ENCODE measurements at regions not wholly inside any gene's neighbourhood (a gene's known extent, or its start where the extent isn't known, plus 50 kb on each side); places are given as distances from the start of the nearest gene placed in this dataset.
"Not testable (repeated sequence)": the region's sequence is repeated elsewhere in the genome, so short reads cannot be mapped to it uniquely, and the experiment has no call there.

GRCh38 chr6:1445650-1446330, 56.4 kb downstream of the FOXF2 start:
- peak; percentile 18 for DNase-seq (ENCODE audit: low read depth, low spot score)

DNA sequence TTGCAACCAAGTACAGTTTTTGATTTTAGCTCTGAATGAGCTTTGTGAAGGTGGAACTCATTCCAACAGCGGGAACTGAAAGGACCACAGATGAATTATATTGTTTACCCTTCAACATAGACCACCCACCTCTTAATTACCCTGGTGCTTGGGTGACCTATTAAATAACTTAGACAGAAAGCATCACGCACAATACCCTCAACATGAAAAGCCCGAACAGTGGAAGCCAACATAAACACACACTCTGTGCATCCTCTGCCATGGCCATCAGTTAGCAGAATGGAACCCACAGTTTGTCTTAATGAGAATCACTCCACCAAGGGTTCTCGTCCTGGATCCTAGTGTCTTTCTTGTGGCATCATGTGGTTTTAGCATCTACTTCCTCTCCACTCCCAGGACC, 60.5 kb downstream of the FOXF2 start:
- no peak for DNase-seq (ENCODE audit: low read depth, low spot score)

GRCh38 chr6:1453024-1453423, 63.6 kb downstream of the FOXF2 start:
- DNase-seq (ENCODE audit: low read depth, low spot score): no peak

DNA sequence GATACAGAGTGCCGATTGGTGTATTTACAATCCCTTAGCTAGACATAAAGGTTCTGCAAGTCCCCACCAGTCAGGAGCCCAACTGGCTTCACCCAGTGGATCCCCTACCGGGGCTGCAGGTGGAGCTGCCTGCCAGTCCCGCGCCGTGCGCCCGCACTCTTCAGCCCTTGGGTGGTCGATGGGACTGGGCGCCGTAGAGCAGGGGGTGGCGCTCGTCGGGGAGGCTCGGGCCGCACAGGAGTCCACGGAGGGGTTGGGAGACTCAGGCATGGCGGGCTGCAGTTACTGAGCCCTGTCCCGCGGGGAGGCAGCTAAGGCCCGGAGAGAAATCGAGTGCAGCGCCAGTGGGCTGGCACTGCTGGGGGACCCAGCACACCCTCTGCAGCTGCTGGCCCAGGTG, 67.4 kb downstream of the FOXF2 start:
- not testable (repeated sequence) for DNase-seq (ENCODE audit: low read depth, low spot score)

DNA sequence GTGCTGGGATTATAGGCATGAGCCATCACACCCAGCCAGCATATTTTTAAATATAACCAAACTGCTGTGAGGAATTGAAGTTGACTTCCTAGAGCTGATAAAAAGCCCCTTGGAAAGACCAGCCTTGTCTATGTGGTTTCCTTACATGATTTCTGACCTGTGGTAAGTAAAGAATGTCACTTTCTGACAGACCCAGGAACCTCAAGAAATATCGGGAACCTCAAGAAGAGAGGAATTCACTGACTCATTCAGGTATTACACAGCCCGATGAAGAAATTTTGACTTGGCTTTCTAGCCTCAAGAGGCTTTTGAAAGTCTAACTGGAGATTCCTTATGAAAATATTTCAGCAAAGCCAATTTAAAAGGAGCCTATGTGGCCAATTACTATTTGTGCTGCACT, 71.8 kb downstream of the FOXF2 start:
- no peak for DNase-seq (ENCODE audit: low read depth, low spot score)

GRCh38 chr6:1461736-1462135, 72.4 kb downstream of the FOXF2 start:
- no peak for DNase-seq (ENCODE audit: low read depth, low spot score)

DNA sequence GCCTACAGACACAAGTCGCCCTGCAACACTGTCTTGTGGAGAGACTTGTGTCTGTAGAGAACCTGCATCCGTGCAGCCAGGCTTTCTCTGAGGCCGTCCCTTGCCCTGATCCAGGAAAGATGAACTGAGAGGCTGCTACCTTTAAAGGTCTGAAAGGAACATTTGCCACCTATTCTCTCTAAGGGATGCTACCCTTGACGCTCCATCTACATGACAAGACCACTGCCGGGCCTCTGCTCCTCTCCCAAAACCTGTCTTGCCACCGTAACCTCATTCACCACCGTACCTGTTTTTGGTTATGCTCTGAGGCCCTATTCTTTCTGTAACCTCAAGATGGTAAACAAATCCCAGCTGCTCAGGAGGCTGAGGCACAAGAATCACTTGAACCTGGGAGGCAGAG, 73.9 kb downstream of the FOXF2 start:
- peak; percentile 42 for DNase-seq (ENCODE audit: low read depth, low spot score)

GRCh38 chr6:1463751-1464426, 74.5 kb downstream of the FOXF2 start:
- peak; percentile 43 for DNase-seq (ENCODE audit: low read depth, low spot score)

GRCh38 chr6:1464781-1465370, 75.5 kb downstream of the FOXF2 start:
- DNase-seq (ENCODE audit: low read depth, low spot score): no peak

DNA sequence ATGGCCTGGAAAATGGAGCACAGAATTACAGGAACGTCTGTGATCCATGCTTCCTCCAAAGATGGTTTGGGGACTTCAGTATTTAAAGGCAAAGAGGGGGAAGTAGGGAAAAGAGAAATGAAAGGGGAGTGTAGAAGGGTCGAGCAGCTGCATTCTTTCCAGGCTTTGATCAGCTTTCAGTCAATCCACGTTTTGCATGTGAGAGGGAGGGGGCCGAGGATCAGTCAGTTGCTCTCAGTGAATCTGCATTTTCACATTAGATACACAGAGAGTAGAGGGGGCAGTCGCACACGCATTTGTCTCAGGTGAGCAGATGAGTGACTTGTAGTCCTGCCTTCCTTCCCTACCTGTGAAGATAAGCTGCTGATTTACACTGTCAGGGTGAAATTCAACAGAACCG, 78.8 kb downstream of the FOXF2 start:
- no peak for DNase-seq (ENCODE audit: low read depth, low spot score)

DNA sequence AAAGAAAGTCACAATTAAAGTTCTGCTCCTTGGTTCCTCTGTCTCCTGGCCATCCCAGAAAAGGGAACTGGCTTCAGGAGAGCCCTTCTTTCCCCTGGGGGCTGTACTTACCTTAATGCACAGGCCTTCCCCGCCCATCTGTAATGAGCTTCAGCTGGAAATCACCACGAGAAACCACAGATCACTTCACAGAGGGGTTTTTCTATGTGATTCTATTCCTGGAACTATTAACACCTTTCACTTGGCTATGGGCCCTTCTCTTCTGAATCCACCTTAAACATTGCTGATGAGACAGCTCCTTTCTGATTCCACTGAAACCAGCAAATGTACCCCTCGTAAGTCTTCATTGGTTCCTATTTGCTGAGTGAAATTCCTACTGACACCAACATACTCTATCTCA, 80.7 kb downstream of the FOXF2 start:
- DNase-seq (ENCODE audit: low read depth, low spot score): no peak

GRCh38 chr6:1472643-1473042, 83.3 kb downstream of the FOXF2 start:
- DNase-seq (ENCODE audit: low read depth, low spot score): no peak

DNA sequence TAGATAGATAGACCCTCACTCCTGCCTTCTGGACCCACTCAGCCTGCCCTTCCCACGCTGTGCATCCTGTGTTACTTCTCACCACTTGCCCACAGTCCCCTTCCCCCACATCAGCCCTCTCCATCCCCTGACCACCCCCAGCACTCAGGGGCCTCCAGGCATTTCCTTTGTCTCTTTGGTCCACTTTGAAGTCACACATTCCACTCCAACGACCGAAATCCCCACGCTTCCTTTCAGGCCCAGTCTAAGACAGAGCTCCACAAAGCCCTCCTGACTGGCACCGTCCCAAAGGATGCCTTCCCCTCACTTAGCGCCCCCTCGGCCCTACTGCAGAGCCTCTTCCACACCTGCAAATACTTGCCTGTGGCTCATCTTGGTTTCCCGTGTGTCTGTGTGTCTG, 83.8 kb downstream of the FOXF2 start:
- peak; percentile 40 for DNase-seq (ENCODE audit: low read depth, low spot score)

DNA sequence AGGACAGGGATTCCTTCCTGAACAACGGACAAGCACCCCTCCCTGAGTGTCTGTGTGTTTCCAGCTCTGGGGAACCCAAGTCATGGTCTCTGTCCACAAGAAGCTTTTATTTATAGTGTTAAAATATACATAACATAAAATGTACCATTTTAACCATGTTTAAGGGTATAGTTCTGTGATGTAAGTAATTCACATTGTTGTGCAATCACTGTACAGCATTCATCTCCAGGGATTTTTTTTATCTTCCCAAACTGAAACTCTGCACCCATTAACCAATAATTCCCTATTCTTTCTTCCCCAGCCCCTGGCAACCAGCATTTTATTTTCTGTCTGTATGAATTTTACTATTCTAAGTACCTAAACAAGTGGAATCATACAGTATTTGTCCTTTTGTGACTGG, 84.2 kb downstream of the FOXF2 start:
- DNase-seq (ENCODE audit: low read depth, low spot score): no peak

DNA sequence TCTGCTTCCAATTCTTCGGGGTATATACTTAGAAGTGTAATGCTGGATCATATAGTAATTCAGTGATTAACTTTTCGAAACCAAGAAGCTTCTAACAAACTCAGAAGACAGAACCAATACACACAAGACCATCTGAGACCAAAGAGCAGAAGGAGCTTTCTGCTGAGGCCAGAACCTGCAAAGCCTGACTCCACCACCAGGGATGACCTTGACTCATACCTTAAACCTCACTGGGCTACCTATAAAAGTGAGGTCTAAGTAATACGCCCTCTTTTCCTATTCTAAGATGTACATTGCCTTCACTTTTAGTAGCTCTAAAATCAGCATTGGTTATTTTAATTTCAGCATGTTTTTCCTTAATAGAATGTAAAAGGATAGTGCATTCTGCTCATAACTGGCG, 84.8 kb downstream of the FOXF2 start:
- no peak for DNase-seq (ENCODE audit: low read depth, low spot score)

DNA sequence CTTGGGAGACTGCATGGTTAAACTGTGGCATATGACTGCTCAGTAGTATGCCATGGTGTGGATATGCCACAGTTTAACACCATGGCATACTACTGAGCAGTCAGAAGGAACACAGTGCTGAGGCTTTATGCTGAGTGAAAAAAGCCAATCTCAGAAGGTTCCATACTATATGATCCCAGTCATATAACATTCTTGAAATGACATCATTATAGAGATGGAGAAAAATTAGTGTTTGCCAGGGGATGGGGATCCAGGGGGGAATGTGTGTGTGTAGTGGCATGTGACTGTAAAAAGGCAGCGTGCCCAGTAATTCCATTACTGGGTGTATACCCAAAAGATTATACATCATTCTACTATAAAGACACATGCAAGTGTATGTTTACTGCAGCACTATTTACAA, 85.8 kb downstream of the FOXF2 start:
- DNase-seq (ENCODE audit: low read depth, low spot score): no peak

DNA sequence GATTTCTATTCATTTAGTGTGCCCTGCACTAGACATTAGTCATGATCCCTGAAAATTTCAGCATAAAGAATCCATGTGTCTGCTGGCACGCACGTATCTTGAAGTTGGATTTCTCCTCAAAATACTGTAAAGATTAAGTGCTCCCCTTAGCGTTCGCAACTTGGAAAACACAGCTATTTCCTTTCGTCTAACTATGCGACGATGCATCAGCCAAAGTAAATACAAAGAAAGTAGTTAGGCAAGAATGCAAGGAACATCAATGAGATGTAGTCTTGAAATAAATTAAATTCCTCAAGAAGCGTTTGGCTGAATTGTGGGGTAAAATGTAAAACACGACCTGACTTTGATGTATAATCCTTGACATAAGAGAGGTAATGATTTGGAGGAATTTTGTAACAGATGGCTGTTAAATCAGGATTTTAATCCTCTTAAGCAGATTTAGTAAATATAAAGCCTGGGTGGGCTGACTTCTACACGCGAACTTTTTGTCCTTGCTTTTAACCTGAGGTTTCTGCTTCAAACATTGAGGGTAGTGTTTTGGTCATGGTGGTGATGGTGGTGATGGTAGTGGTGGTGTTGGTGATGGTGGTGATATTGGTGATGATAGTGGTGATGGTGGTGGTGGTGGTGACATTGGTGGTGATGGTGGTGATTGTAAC, 88.2 kb downstream of the FOXF2 start:
- no peak for DNase-seq (ENCODE audit: low read depth, low spot score)

- not testable (repeated sequence) for DNase-seq (ENCODE audit: low read depth, low spot score)
Measured at GRCh38 chr6:1478163-1478826, 88.9 kb downstream of the FOXF2 start.

DNA sequence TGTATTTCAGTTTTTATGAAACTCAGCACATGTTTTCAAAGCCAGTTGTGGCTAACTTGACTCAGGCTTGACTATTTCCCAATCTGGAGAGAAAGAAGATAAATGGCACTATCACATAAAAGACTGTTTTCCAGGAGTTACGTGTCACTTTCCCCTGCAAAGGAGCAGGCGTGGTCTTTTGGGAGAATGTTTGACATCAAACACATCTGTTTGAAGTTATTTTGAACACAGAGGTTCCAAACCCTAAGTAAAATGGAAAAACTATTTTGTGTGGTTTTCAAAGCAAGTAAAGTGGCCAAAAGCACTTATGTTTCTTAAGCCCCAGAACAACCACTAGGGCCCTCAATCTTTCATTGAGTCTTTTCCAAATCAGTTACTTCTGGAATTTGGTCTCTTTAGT, 89.7 kb downstream of the FOXF2 start:
- DNase-seq (ENCODE audit: low read depth, low spot score): no peak

- DNase-seq (ENCODE audit: low read depth, low spot score): no peak
Measured at GRCh38 chr6:1479601-1480221, 90.3 kb downstream of the FOXF2 start.

- DNase-seq (ENCODE audit: low read depth, low spot score): peak; percentile 18
Measured at GRCh38 chr6:1481286-1481685, 91.9 kb downstream of the FOXF2 start.
